Stomach (tissue), 4 donors: ENCODE measurements at regions not wholly inside any gene's neighbourhood (a gene's known extent, or its start where the extent isn't known, plus 50 kb on each side); places are given as distances from the start of the nearest gene placed in this dataset.

Experiments used
- CTCF ChIP-seq, 7 experiments: fragments of 450-650 bp in 4 of 7; fragments of 200-600 bp in 3 of 7; sonication (generic) in 3 of 7; IDR thresholded peaks; one replicate each; pipeline ENCODE4 v1.5.1; 2016 to 2019; ENCODE audit warnings: antibody characterized with exemption in 7 of 7, control low read depth in 2 of 7, mild to moderate bottlenecking in 1 of 7
- POLR2A ChIP-seq, 4 donors: fragments of 450-650 bp; IDR thresholded peaks; one replicate each; pipeline ENCODE4 v1.6.1; 2016; ENCODE audit warnings: antibody characterized with exemption in 4 of 4, control low read depth in 2 of 4, mild to moderate bottlenecking in 1 of 4, moderate library complexity in 1 of 4

- TF ChIP-seq CTCF (IDR thresholded peaks at IDR 0.05) (no peak), POLR2A (IDR thresholded peaks at IDR 0.05) (no peak)
Observed at GRCh38 chr20:47980336-47981177, 195.3 kb upstream of the SULF2 start.
